Ascending aorta (tissue), 2 donors: ENCODE measurements at regions not wholly inside any gene's neighbourhood (a gene's known extent, or its start where the extent isn't known, plus 50 kb on each side); places are given as distances from the start of the nearest gene placed in this dataset.

Source experiments
- DNase-seq, 2 donors: peaks; one replicate each; pipeline ENCODE4 v3.0.0-alpha.2; 2019; ENCODE audit warnings: low spot score in 2 of 2
- H3K27ac ChIP-seq, 2 donors: fragments of 200-600 bp; sonication (generic); one replicate each; pipeline ENCODE4 v1.5.1; 2016 to 2017; ENCODE audit warnings: mild to moderate bottlenecking in 1 of 2
- H3K27me3 ChIP-seq: fragments of 200-600 bp; sonication (generic); one replicate; pipeline ENCODE4 v1.5.1; 2017
- H3K36me3 ChIP-seq, 2 donors: fragments of 200-600 bp; sonication (generic); one replicate each; pipeline ENCODE4 v1.5.1; 2016
- H3K4me1 ChIP-seq, 2 donors: fragments of 200-600 bp; sonication (generic); one replicate each; pipeline ENCODE4 v1.5.1; 2016 to 2017; ENCODE audit warnings: mild to moderate bottlenecking in 1 of 2
- H3K4me3 ChIP-seq, 2 donors: fragments of 200-600 bp; sonication (generic); one replicate each; pipeline ENCODE4 v1.5.1; 2016 to 2017; ENCODE audit warnings: mild to moderate bottlenecking in 1 of 2
- H3K9me3 ChIP-seq, 2 donors: fragments of 200-600 bp; sonication (generic); one replicate each; pipeline ENCODE4 v1.5.1; 2016
- intact Hi-C: fragments of 100-400 bp; cut with DNase I; formaldehyde crosslinking; loops from one replicate; pipeline ENCODE4 v1.15.1; 2023
- TF ChIP-seq, protein P1 (sequence below), 3 experiments: fragments of 200-600 bp in 2 of 3; fragments of 450-650 bp in 1 of 3; sonication (generic) in 2 of 3; IDR thresholded peaks; one replicate each; pipeline ENCODE4 v1.5.1; 2016 to 2019; ENCODE audit warnings: antibody characterized with exemption in 3 of 3, mild to moderate bottlenecking in 1 of 3, moderate library complexity in 1 of 3

DNA sequence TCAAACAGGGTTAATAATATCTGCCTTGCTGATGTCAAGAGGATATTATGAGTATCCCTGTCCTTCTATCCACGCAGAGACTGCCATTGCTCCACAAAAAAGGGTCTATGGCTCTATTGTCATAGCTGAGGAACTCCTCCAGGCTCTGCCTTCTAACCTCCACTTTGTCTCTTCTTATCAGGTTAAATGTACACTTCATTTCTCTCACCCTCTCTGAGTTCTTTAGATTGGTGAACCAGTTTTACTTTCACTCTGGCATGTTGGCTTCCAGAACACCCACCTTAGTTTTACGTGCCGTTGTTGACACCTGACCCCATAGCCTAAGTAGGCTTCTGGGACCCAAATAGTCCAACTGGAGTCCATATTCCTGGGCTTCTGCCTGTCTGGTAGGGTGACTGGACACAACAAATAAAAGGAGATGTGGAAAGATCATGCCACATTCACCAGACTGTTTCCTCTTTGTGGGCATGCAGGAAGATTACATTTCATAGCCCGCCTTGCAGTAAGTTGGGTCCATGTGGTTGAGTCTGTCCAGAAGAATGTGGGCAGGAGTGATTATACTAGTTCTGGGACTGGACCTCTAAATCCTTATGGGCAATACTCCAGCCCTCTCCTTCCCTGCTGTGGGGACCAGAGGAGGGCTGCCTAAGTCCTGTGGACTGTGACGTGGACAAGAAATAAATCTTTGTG lies 350.4 kb upstream of the CLINT1 start:
- no peaks in the 10 kb centered on the region for H3K27me3 ChIP-seq
- H3K36me3 ChIP-seq, result no peaks in the 10 kb centered on the region
- H3K9me3 ChIP-seq, result no peaks in the 10 kb centered on the region
- H3K27ac ChIP-seq, result no peak overlapping the region
- no peaks in the 10 kb centered on the region for H3K4me1 ChIP-seq
- TF ChIP-seq, protein P1, sequence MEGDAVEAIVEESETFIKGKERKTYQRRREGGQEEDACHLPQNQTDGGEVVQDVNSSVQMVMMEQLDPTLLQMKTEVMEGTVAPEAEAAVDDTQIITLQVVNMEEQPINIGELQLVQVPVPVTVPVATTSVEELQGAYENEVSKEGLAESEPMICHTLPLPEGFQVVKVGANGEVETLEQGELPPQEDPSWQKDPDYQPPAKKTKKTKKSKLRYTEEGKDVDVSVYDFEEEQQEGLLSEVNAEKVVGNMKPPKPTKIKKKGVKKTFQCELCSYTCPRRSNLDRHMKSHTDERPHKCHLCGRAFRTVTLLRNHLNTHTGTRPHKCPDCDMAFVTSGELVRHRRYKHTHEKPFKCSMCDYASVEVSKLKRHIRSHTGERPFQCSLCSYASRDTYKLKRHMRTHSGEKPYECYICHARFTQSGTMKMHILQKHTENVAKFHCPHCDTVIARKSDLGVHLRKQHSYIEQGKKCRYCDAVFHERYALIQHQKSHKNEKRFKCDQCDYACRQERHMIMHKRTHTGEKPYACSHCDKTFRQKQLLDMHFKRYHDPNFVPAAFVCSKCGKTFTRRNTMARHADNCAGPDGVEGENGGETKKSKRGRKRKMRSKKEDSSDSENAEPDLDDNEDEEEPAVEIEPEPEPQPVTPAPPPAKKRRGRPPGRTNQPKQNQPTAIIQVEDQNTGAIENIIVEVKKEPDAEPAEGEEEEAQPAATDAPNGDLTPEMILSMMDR (IDR thresholded peaks at IDR 0.05), result no peak
- intact Hi-C loops, result no loop called here
- no peak for DNase-seq
- no peak overlapping the region for H3K4me3 ChIP-seq

- H3K27me3 ChIP-seq, result no peaks in the 10 kb centered on the region
- H3K4me1 ChIP-seq, result no peaks in the 10 kb centered on the region
- no peak for DNase-seq
- no peaks in the 10 kb centered on the region for H3K9me3 ChIP-seq
- intact Hi-C loops, result no loop called here
- TF ChIP-seq, protein P1 (IDR thresholded peaks at IDR 0.05), result no peak
- H3K36me3 ChIP-seq, result no peaks in the 10 kb centered on the region
- H3K4me3 ChIP-seq, result no peak overlapping the region
- no peak overlapping the region for H3K27ac ChIP-seq
These were observed 348.8 kb upstream of the CLINT1 start for GRCh38 chr5:158207733-158208132.

DNA sequence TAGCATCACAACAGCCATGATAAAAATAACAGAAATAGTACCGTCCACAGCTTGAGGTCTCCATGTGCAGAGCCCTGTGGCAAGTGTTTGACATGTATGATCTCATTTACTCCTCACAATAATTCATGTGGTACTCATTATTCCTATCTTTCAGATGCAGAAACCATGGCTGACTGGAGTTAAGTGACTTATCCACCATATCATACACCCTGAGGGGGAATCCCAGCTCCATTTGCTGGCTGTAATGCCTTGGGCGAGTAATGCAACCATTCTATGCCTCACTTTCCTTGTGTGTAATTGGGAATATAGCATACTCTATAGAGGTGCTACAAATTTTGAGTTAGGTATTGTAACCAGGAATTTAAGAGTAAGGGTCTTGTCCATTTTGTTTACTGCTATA lies 347.0 kb upstream of the CLINT1 start:
- Histone ChIP-seq H3K27me3 (no peaks in the 10 kb centered on the region), H3K4me1 (no peaks in the 10 kb centered on the region), H3K4me3 (no peak overlapping the region), H3K36me3 (no peaks in the 10 kb centered on the region), H3K9me3 (no peaks in the 10 kb centered on the region), H3K27ac (no peak overlapping the region)
- no peak for DNase-seq
- TF ChIP-seq, protein P1 (IDR thresholded peaks at IDR 0.05), result no peak
- intact Hi-C loops, result no loop called here

DNA sequence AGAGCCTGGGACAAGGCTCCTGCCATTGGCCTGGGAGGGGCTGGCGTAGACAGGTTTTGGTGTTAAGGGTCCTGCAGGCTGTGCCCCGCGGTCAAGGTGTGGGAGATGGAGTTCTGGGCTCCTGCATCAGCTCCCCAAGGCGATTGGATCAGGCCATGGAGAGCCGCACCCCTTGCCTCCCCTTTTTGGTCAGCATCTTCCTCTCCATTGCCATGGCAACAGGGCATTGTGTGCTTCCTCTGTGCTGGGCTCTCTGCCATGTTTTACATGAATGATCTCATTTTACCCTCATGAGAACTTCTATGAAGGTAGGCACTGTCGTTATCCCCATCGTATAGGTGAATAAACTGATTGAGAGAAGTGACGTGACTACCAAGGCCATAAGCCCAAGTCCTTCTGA lies 344.3 kb upstream of the CLINT1 start:
- Histone ChIP-seq H3K27ac (no peak overlapping the region), H3K36me3 (no peaks in the 10 kb centered on the region), H3K4me1 (no peaks in the 10 kb centered on the region), H3K4me3 (no peak overlapping the region), H3K27me3 (no peaks in the 10 kb centered on the region), H3K9me3 (no peaks in the 10 kb centered on the region)
- no peak for DNase-seq
- intact Hi-C loops, result no loop called here
- TF ChIP-seq, protein P1 (IDR thresholded peaks at IDR 0.05), result no peak

GRCh38 chr5:158202801-158203200 lies 343.9 kb upstream of the CLINT1 start:
- H3K4me3 ChIP-seq, result no peak overlapping the region
- DNase-seq, result no peak
- no peaks in the 10 kb centered on the region for H3K9me3 ChIP-seq
- no peak overlapping the region for H3K27ac ChIP-seq
- TF ChIP-seq, protein P1 (IDR thresholded peaks at IDR 0.05), result no peak
- no peaks in the 10 kb centered on the region for H3K4me1 ChIP-seq
- H3K27me3 ChIP-seq, result no peaks in the 10 kb centered on the region
- intact Hi-C loops, result no loop called here
- H3K36me3 ChIP-seq, result no peaks in the 10 kb centered on the region

- no peak for DNase-seq
- Histone ChIP-seq H3K36me3 (no peaks in the 10 kb centered on the region), H3K4me1 (no peaks in the 10 kb centered on the region), H3K27me3 (no peaks in the 10 kb centered on the region), H3K9me3 (no peaks in the 10 kb centered on the region), H3K4me3 (no peak overlapping the region), H3K27ac (no peak overlapping the region)
- TF ChIP-seq, protein P1 (IDR thresholded peaks at IDR 0.05), result no peak
- intact Hi-C loops, result no loop called here
These were observed 341.7 kb upstream of the CLINT1 start for GRCh38 chr5:158200619-158201018.
